GM18519 (cell line): ENCODE measurements at regions not wholly inside any gene's neighbourhood (a gene's known extent, or its start where the extent isn't known, plus 50 kb on each side); places are given as distances from the start of the nearest gene placed in this dataset.
"Not testable (repeated sequence)": the region's sequence is repeated elsewhere in the genome, so short reads cannot be mapped to it uniquely, and the experiment has no call there.

Experiments
- ATAC-seq: cut with Tn5 transposase; IDR thresholded peaks from one replicate; pipeline ENCODE4 v1.9.1; 2021; ENCODE audit warnings: mild to moderate bottlenecking, moderate library complexity; ENCODE audit not compliant: unreplicated experiment, low FRiP score

DNA sequence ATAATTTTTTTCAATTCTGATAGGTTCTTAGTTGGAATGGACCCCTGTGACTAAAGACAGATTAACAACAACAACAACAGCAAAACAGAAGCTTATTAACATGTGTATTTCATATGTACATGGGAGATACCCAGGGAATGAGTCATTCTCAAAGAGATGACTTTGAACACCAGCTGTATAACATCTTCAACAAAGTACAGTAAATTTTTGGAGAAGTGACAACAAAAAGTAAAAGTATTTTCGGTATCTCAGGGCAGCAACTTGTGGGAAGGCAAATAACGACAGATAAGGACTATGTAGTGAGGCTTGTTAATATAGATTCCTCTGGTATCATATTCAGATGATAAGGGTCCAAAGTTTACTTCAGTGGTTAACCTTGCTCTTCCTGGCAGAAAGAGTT lies 573.4 kb upstream of the RAG2 start:
- ATAC-seq = no peak

DNA sequence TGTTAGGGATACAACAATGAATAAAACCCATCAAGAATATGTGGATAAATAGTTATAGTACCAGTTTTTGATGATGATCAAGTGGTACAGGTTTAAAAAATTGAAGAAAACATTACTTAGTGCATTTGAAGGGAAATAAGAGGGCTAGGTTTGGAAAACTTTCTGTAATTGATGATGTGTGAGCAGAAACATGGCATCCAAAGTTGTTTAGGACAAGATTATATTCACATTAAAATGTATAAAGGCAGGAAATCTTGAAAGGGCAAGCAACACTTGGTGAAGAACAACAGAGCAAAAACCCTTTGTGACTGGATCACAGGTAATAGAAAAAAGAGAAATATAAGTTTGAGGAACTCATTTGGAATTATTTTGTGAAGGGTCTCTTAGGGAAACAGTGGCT lies 572.3 kb upstream of the RAG2 start:
- no peak for ATAC-seq

DNA sequence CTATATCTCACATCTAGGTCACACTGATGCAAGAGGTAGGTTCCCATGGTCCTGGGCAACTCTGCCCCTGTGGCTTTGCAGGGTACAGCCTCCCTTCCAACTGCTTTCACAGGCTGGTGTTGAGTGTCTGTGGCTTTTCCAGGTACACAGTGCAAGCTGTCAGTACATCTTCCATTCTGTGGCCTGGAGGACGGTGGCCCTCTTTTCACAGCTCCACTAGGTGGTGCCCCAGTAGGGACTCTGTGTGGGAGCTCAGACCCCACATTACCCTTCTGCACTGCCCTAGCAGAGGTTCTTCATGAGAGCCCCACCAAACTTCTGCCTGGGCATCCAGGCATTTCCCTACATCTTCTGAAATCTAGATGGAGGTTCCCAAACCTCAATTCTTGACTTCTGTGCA lies 547.4 kb upstream of the RAG2 start:
- not testable (repeated sequence) for ATAC-seq

DNA sequence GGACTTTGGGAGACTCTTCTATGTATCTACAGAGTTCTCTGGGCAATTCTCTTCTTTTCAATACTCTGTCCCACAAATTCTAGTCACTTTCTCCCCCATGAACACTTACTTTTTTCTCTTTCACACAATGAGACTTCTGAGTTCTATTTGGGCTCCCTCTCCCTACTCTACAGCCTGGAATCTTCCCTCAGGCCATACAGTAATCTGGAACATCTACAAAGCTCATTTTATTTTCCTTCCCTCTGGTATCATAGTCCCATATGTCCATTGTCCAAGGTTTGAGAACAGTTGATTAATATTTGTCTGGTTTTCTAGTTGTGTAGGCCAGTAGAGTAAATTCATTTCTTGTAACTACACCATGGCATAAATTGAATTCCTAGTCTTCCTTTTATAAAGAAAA lies 544.6 kb upstream of the RAG2 start:
- ATAC-seq = no peak

- no peak for ATAC-seq
Measured at GRCh38 chr11:37141707-37142106, 543.7 kb upstream of the RAG2 start.

DNA sequence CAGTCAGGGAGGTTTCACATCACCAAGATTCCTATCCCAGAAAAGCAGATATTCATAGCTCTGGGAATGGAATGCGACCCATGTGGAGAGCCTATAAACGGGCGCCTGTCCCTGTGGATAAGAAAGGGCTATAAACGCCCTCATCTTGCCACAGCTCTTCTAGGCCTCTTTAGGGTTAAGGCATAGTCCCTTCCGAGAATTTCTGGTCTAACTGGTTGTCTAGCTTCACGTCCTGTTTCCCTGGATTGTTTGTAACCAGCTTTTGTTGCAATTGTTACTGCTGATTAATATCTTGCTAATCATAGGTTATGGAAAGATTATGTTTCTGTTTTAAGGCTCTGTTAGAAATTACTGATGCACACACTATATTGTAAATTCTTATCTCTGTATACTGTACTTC lies 537.6 kb upstream of the RAG2 start:
- ATAC-seq = not testable (repeated sequence)

- ATAC-seq = no peak
Measured at GRCh38 chr11:37134637-37135036, 536.6 kb upstream of the RAG2 start.

- ATAC-seq = no peak
Measured at GRCh38 chr11:37124384-37124783, 526.3 kb upstream of the RAG2 start.

DNA sequence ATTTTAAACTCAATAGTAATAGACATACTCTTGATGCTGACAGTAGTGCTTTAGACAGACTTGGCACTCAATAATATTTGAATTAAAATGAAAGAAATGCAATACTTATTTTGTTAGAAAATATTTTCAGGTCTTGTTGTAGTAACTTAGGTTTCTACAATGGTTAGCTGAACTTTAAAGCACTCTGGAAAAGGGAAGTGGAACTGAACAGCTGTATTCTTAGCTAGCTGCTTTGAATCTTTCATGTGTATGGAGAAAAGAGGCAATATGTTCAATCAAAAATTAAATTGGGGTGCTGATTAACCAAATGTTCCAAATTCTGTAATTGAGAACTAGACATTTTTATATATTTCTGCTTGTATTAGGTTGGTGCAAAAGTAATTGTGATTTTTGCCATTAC lies 517.9 kb upstream of the RAG2 start:
- ATAC-seq = no peak

DNA sequence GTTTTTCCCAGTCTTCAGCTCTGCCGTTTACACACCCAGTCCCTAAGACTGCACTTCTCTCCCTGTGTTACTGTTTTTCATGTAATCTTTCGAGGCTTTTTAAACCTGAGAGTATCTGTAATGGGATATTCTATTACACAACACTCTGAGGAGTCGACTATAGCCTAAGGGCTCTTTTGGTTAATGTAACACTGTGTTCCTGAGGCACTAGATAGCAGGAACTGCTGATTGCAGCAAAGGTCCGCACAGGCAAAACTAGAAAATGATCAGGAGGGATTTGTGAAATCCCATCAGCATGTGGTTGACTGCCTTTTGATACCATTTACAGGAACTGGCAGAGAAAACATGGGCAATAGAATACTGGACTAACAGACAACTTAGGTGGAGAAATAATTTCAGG lies 512.3 kb upstream of the RAG2 start:
- ATAC-seq = no peak

- no peak for ATAC-seq
Measured at GRCh38 chr11:37109286-37109585, 511.2 kb upstream of the RAG2 start.

DNA sequence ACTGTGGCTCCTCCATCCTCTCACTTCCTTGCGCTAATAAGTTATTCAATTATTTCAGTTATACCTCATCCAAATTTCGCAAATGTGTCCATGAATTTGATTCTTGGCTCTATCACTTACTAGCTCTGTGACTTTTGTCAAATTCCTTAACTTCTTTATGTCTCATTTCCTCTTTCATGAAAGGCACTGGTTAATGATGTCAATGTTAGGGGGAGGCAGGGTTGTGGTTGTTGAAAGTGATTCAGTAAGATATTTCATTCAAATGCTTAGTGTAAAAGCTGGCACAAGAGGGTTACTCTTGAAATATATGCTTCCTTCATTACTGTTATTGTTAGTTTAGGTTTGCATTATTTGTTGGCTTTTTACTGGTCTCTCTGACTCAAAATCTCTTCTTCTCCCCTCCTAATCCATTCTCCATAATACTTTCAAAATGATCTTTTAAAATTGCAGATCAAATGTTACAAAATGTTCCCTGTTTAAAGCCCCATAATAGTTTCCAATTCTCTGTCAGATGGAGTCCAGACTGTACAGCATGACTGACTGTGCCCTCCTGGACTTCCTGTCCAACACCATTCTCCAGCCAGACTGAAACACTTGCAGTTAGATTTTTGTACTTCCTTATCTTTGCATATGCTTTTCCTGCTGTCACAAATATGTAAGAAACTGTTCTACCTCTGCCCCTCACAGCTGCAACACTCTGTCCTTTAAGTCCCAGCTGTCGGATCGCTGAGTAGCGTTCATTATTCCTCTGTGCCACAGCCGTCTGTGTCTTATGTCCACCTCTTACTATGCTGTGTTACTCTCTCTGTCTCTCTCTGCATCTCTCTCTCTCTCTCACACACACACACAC lies 510.6 kb upstream of the RAG2 start:
- ATAC-seq = no peak

DNA sequence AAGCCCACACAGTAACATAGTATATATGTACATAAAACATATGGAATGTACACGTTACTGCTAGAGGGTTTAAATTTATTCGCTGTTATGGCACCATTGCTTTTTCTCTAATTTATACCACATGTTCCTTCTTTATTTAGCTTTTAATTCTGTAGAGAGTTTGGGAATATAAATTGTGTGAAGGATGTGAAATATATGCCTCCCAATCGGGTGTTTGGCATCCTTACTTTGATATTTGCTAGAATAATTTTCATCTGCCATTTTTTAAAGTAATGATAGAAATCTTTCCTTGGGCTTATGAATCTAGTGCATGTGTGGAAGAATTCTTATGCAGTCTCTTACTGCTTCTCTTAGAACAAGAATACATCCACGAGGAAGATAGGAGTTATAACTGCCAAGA lies 509.8 kb upstream of the RAG2 start:
- no peak for ATAC-seq

- ATAC-seq = no peak
Measured at GRCh38 chr11:37107415-37107814, 509.4 kb upstream of the RAG2 start.

DNA sequence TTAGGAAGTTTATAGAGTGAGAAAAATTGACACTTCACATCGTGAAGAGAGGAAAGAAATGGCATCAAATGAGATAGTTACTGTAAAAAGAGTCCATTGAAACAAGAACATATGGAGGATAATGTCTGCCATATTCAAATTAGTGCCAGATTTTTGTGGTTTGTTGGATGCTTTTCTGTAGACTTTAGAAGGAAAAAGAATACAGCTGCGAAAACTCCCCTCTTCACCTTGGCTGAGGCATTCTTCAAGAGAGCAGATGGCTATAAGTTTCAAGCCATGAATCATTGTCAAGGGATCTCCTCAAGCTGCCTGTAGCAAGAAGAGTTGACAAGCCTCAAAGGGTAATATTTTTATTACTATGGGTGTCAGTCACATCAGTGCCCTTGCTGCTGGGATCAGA lies 507.4 kb upstream of the RAG2 start:
- no peak for ATAC-seq

GRCh38 chr11:37104380-37104779 lies 506.3 kb upstream of the RAG2 start:
- no peak for ATAC-seq

DNA sequence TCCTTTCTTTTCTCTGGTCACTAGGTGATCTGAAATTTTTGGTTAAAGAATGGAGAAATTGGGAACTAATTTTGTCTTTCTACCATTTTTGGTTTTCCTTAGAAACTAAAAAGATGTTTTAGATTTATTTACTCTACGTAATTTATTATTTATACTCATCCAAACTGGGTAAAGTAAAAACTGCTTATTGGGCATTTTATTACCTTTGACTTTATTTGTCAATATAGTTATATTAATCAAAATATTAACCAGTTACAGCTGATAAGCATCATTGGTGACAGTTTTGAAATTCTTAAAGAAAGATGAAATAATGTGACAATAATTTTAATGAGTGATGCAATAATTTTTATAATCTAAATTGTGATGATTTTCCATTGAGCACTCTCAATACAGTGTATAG lies 502.0 kb upstream of the RAG2 start:
- ATAC-seq = no peak

DNA sequence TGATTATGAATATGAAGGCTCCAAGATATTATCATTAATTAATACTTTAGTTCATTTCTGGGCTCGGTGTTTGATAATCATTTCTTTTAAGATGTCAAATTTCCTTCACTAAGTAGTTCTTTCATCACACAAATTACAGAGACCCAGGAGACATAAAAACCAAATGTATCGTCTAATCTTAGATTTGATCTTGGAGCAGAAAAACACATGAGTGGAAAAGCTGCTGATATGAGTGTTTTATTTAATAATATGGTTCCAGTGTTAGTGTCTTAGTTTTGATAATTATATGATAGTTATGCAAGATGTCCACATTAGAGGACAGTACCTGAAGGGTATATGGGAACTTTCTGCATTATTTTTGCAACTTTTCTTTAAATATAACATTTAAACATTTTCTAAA lies 494.5 kb upstream of the RAG2 start:
- no peak for ATAC-seq

GRCh38 chr11:37089439-37089838 lies 491.4 kb upstream of the RAG2 start:
- ATAC-seq = no peak

DNA sequence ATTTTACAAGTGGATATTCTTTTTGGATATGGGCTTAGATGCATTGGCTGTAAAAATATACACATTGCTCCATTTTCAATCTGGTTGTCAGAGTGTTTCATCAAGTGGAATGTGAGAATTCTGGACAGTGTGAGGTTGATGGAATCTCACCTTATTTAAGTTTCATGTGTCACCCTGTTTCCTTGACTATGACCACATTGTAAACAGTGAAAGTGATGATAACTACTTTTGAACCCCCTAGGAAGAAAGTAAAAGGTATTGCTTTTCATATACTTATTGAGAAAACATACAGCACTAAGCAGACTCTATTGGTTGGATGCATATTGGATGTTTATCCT lies 490.5 kb upstream of the RAG2 start:
- no peak for ATAC-seq

- no peak for ATAC-seq
Measured at GRCh38 chr11:37087650-37088572, 489.9 kb upstream of the RAG2 start.

- no peak for ATAC-seq
Measured at GRCh38 chr11:37078521-37078920, 480.5 kb upstream of the RAG2 start.
